Urinary bladder (tissue), 3 donors: ENCODE measurements at regions not wholly inside any gene's neighbourhood (a gene's known extent, or its start where the extent isn't known, plus 50 kb on each side); places are given as distances from the start of the nearest gene placed in this dataset.

Source experiments
- DNase-seq: peaks from one replicate; pipeline ENCODE4 v3.0.0-alpha.2; 2015; ENCODE audit errors: extremely low spot score
- H3K27ac ChIP-seq: one replicate; pipeline ENCODE4 v1.5.1; 2013; ENCODE audit warnings: low read depth, mild to moderate bottlenecking, moderate library complexity
- H3K36me3 ChIP-seq: one replicate; pipeline ENCODE4 v1.6.1; 2013; ENCODE audit warnings: mild to moderate bottlenecking, moderate library complexity; ENCODE audit not compliant: insufficient read depth
- H3K4me1 ChIP-seq: one replicate; pipeline ENCODE4 v1.6.1; 2013; ENCODE audit warnings: mild to moderate bottlenecking, moderate library complexity; ENCODE audit not compliant: insufficient read depth
- H3K4me3 ChIP-seq: one replicate; pipeline ENCODE4 v1.5.1; 2013; ENCODE audit warnings: low read depth, low read length
- WGBS: extraction: QIAGEN DNeasy Blood & Tissue Kit; methylation state at CpG from one replicate; pipeline ENCODE4 v1.1.7; 2013; 5-methylcytosine and 5-hydroxymethylcytosine counted together
- donor health status: healthy with polysubstance abuse.
- donor health status: healthy.

GRCh38 chr4:145427991-145428390 lies 53.7 kb upstream of the SMAD1 start:
- Histone ChIP-seq H3K36me3 (no peaks in the 10 kb centered on the region), H3K27ac (no peak overlapping the region), H3K4me3 (no peak overlapping the region), H3K4me1 (no peaks in the 10 kb centered on the region)
- WGBS = 51% methylated on average over 3 of the region's 3 CpGs
- DNase-seq = no peak

DNA sequence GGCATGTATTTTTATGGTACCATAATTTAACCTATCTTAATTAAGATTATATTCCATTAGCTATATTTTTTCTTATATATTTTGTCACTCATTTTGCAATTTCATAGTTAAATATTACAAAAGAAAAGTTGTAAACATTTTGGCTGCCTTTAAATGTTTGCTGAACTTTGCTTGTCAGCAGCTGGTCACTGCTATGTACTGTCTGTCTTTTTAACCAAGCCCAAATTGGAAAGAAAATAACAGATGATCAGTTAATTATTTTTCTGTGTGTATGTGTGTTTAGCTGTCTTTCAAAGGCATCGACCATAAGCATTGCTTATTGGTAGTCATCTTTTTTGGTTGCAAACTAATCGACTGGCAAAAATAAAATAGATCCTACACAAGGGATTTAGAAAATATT lies 54.4 kb upstream of the SMAD1 start:
- H3K4me1 ChIP-seq = no peaks in the 10 kb centered on the region
- DNase-seq = no peak
- no peak overlapping the region for H3K27ac ChIP-seq
- 72% methylated on average over 2 of the region's 2 CpGs for WGBS
- no peaks in the 10 kb centered on the region for H3K36me3 ChIP-seq
- no peak overlapping the region for H3K4me3 ChIP-seq

DNA sequence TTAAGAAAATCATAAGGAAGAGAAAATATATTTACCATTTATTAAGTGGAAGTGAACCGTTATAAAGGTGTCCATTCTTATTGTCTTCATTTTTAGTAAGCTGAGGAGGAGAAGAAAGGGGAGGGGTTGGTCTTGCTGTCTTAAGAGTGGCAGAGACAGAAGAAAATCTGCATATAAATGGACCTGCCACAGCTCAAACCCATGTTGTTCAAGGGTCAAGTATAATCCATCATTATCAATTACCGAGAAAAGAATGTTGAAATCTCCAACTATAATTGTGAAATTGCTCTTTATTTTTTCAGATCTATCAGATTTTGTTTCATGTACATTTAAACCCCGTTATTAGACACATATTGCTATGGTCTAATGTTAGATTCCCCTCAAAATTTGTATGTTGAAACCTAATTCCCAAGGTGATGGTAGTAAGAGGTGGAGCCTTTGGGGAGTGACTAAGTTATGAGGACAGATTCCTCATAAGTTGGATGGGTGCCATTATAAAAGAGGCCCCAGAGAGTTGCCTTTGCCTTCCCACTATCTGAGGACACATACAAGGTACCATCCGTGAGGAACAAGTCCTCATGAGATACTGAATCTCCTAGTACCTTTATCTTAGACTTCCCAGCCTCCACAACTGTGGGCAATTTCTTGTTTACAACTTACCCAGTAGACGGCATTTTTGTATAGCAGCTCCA lies 58.5 kb upstream of the SMAD1 start:
- Histone ChIP-seq H3K36me3 (no peaks in the 10 kb centered on the region), H3K4me1 (no peaks in the 10 kb centered on the region), H3K27ac (no peak overlapping the region), H3K4me3 (no peak overlapping the region)
- DNase-seq = no peak
- WGBS = 93% methylated on average over 5 of the region's 5 CpGs

- WGBS = 91% methylated on average over 2 of the region's 2 CpGs
- no peaks in the 10 kb centered on the region for H3K36me3 ChIP-seq
- no peak overlapping the region for H3K4me3 ChIP-seq
- H3K27ac ChIP-seq = no peak overlapping the region
- DNase-seq = no peak
- H3K4me1 ChIP-seq = no peaks in the 10 kb centered on the region
These were observed 60.9 kb upstream of the SMAD1 start for GRCh38 chr4:145420595-145421214.

- no peak overlapping the region for H3K4me3 ChIP-seq
- H3K4me1 ChIP-seq = no peaks in the 10 kb centered on the region
- whole genome bisulfite sequencing = 77% methylated on average over 4 of the region's 4 CpGs
- H3K36me3 ChIP-seq = peaks cover 1% of the 10 kb centered on the region
- no peak overlapping the region for H3K27ac ChIP-seq
- DNase-seq = no peak
These were observed 62.9 kb upstream of the SMAD1 start for GRCh38 chr4:145418739-145419138.

- Histone ChIP-seq H3K36me3 (peaks cover 1% of the 10 kb centered on the region), H3K27ac (no peak overlapping the region), H3K4me1 (no peaks in the 10 kb centered on the region), H3K4me3 (no peak overlapping the region)
- 96% methylated on average over 5 of the region's 5 CpGs for WGBS
- no peak for DNase-seq
These were observed 64.1 kb upstream of the SMAD1 start for GRCh38 chr4:145417348-145418130.

DNA sequence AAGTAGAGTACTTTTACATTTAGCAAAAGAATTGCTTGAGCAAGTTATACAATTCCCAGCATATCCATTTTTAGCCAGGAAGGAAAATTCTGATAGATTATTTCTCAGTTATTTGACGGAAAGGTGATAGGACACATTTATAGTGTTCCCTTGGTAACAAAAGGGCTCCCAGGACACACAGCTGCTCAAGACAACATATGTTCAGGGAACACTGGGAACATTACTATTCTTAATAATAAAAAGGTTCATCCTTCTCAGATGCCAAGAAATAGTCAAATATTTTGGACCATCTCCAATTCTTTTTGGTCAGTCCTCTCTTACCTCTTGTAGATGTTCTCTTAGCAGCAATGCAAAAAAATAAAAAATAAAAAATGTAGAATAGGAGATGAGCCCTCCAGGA lies 66.8 kb upstream of the SMAD1 start:
- H3K27ac ChIP-seq = no peak overlapping the region
- DNase-seq = no peak
- no peak overlapping the region for H3K4me3 ChIP-seq
- WGBS = 79% methylated on average over 1 of the region's 1 CpG
- H3K36me3 ChIP-seq = peaks cover 1% of the 10 kb centered on the region
- no peaks in the 10 kb centered on the region for H3K4me1 ChIP-seq

- peaks cover 1% of the 10 kb centered on the region for H3K36me3 ChIP-seq
- no peak for DNase-seq
- WGBS = 91% methylated on average over 1 of the region's 1 CpG
- no peak overlapping the region for H3K27ac ChIP-seq
- H3K4me1 ChIP-seq = no peaks in the 10 kb centered on the region
- no peak overlapping the region for H3K4me3 ChIP-seq
These were observed 67.4 kb upstream of the SMAD1 start for GRCh38 chr4:145414226-145414625.

DNA sequence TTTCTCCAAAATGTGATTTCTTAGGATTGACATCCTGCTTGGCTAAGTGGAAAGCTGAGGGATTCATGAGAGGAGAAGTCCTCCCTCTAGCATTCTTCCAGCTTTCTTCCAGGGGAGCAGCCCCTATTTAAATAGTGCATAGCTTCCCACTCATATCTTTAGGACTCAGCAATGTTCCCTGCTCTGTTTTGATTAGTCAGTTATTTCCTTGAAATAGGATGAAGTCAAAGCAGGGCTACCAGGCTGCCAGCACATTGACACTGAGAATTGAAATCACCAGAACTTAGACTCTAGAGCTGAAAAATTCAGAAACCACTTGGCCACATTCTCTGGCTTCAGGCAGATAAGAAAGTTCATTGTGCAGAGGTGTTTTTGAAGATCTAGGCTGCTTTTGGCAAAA lies 74.7 kb upstream of the SMAD1 start:
- no peak for DNase-seq
- H3K4me3 ChIP-seq = no peak overlapping the region
- no peaks in the 10 kb centered on the region for H3K36me3 ChIP-seq
- H3K4me1 ChIP-seq = no peaks in the 10 kb centered on the region
- H3K27ac ChIP-seq = no peak overlapping the region

DNA sequence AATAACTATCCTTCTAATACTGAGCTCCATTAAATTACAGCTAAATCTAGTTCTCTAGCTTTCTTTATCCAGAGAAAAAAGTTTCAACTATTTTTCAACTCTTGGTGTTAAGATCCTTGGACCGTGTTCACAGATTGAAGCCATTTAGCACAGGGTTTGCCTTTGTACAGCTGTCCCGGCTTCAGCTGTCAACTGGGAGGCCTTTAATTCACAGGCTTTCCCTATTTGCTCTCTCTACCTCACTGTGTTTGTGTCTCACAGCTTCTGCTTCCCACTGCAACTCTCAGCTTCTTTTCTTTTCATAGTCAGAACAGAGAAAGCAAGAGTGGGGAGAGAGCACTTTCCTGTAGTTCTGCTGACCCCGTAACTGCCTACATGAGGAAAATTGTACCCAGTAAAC lies 76.9 kb upstream of the SMAD1 start:
- 49% methylated on average over 3 of the region's 3 CpGs for WGBS
- no peak for DNase-seq
- H3K4me1 ChIP-seq = no peaks in the 10 kb centered on the region

DNA sequence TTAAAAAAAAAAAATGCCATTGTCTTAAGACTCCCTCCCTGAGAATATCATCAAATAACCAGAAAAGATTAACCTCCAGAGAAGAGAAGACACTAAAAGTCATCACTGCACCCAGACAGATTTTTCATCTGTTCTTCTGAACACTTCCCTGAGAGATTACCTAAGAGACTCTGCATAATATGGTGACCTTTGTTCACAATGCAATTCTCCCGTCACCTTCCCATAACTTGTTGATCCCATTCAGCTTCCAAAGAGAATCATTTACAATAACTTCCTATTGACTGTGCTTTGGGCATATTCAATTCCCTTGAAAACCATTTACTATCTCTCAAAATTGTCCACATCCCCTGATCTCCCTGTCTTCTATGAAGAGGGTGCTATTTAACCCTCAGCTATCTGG lies 85.1 kb upstream of the SMAD1 start:
- Histone ChIP-seq H3K4me1 (peaks cover 1% of the 10 kb centered on the region), H3K27ac (no peak overlapping the region), H3K4me3 (no peak overlapping the region), H3K36me3 (no peaks in the 10 kb centered on the region)
- 91% methylated on average over 1 of the region's 1 CpG for WGBS
- no peak for DNase-seq

More for the DNA sequence above, 76.9 kb upstream of the SMAD1 start:
- Histone ChIP-seq H3K36me3 (no peaks in the 10 kb centered on the region), H3K27ac (no peak overlapping the region), H3K4me3 (no peak overlapping the region)

- 78% methylated on average over 3 of the region's 3 CpGs for whole genome bisulfite sequencing
- H3K27ac ChIP-seq = no peak overlapping the region
- H3K4me3 ChIP-seq = no peak overlapping the region
- H3K36me3 ChIP-seq = no peaks in the 10 kb centered on the region
- no peak for DNase-seq
- H3K4me1 ChIP-seq = peaks cover 1% of the 10 kb centered on the region
These were observed 91.1 kb upstream of the SMAD1 start for GRCh38 chr4:145390571-145390970.

DNA sequence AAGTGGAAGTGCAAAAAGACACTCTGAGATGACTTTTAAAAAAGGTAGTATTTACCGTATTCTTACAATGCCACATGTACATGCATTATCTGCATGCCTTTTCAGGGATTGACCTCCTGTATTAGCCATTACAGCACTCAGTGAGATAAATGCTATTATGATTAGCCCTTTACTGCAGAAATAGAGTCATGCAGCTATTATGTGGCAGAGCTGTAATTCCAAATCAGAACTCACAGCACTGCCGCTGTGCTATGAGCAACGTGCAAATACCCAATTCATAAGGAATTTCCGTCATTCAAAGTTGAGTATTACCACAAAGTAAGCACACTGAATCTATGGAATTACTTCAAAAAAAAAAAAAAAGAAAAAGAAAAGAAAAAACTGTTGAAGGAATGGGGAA lies 92.1 kb upstream of the SMAD1 start:
- no peak overlapping the region for H3K27ac ChIP-seq
- no peaks in the 10 kb centered on the region for H3K36me3 ChIP-seq
- H3K4me3 ChIP-seq = no peak overlapping the region
- WGBS = 78% methylated on average over 4 of the region's 4 CpGs
- H3K4me1 ChIP-seq = peaks cover 1% of the 10 kb centered on the region
- no peak for DNase-seq

GRCh38 chr4:145388043-145388442 lies 93.6 kb upstream of the SMAD1 start:
- 75% methylated on average over 3 of the region's 3 CpGs for WGBS
- no peaks in the 10 kb centered on the region for H3K36me3 ChIP-seq
- H3K27ac ChIP-seq = no peak overlapping the region
- no peaks in the 10 kb centered on the region for H3K4me1 ChIP-seq
- no peak overlapping the region for H3K4me3 ChIP-seq
- DNase-seq = no peak
